ENCODE measurements at regions not wholly inside any gene's neighbourhood (a gene's known extent, or its start where the extent isn't known, plus 50 kb on each side); places are given as distances from the start of the nearest gene placed in this dataset.

DNA sequence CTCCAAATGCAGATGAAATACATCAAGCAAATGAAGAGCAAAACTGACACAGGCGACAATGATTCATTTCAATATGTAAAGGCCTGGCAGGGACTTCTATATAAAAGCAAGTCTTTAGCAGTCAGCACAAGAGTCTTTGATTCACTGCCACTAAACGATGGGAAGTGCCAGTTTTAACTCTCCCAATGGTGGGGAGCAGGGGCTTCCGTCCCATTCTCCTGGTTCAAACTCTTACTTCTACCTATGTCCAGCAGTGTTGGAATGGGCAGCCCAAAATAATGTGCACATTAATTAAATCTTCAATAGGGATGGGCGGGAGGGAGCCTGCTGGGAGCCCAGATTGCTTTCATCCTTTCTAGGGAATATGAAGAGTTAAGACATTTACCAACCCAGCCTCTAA lies 97.5 kb upstream of the MDM1 start:
- TF ChIP-seq CTCF (IDR thresholded peaks at IDR 0.05; ENCODE audit: low read length) (no peak), EZH2 (IDR thresholded peaks at IDR 0.05; ENCODE audit: borderline replicate concordance, low read length) (no peak)
